Stomach (tissue), 4 donors: ENCODE measurements at regions not wholly inside any gene's neighbourhood (a gene's known extent, or its start where the extent isn't known, plus 50 kb on each side); places are given as distances from the start of the nearest gene placed in this dataset.

Source experiments
- POLR2AphosphoS5 ChIP-seq, 3 donors: sonication (generic); formaldehyde crosslinking; IDR thresholded peaks; one replicate each; pipeline ENCODE4 v1.6.1; 2016; ENCODE audit warnings: antibody characterized with exemption in 3 of 3
- TF ChIP-seq, protein P1 (sequence below), 7 experiments: fragments of 450-650 bp in 4 of 7; fragments of 200-600 bp in 3 of 7; sonication (generic) in 3 of 7; IDR thresholded peaks; one replicate each; pipeline ENCODE4 v1.5.1; 2016 to 2019; ENCODE audit warnings: antibody characterized with exemption in 7 of 7, control low read depth in 2 of 7, mild to moderate bottlenecking in 1 of 7

DNA sequence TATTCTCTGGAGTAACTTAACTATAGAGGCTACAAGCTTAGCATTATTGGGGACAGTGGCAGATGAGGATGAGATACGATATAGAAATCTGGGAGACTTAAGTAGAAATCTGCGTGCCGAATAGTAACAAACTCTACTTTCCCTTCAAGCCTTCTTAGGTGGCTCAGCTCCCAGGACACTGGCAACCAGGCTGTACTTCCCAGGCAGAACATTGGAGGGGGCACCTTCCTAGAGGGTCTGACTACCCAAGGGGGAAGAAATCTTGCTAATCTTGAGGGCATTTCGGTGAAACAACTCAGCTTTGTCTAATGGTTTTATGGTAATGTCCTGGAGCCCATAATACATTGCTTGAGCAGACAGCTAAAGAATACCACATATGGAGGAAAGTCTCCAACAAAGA lies 126.2 kb upstream of the DTNA start:
- TF ChIP-seq, protein P1, sequence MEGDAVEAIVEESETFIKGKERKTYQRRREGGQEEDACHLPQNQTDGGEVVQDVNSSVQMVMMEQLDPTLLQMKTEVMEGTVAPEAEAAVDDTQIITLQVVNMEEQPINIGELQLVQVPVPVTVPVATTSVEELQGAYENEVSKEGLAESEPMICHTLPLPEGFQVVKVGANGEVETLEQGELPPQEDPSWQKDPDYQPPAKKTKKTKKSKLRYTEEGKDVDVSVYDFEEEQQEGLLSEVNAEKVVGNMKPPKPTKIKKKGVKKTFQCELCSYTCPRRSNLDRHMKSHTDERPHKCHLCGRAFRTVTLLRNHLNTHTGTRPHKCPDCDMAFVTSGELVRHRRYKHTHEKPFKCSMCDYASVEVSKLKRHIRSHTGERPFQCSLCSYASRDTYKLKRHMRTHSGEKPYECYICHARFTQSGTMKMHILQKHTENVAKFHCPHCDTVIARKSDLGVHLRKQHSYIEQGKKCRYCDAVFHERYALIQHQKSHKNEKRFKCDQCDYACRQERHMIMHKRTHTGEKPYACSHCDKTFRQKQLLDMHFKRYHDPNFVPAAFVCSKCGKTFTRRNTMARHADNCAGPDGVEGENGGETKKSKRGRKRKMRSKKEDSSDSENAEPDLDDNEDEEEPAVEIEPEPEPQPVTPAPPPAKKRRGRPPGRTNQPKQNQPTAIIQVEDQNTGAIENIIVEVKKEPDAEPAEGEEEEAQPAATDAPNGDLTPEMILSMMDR (IDR thresholded peaks at IDR 0.05): no peak
- TF ChIP-seq POLR2AphosphoS5 (IDR thresholded peaks at IDR 0.05): no peak
